ENCODE measurements at regions not wholly inside any gene's neighbourhood (a gene's known extent, or its start where the extent isn't known, plus 50 kb on each side); places are given as distances from the start of the nearest gene placed in this dataset.
A peak's percentile ranks its signal among the peaks of the same experiment; 100 is the strongest.

GRCh38 chr14:35969310-35969709 lies 143.2 kb downstream of the BRMS1L start:
- Histone ChIP-seq H3K9me3 (no peaks in the 10 kb centered on the region), H3K36me3 (no peaks in the 10 kb centered on the region), H3K4me3 (no peak overlapping the region), H3K27me3 (no peaks in the 10 kb centered on the region), H3K4me1 (no peaks in the 10 kb centered on the region), H3K27ac (no peak overlapping the region)
- 72 to 75% methylated on average over 3 of the region's 3 CpGs for WGBS, 2 donors
- no peak for DNase-seq (ENCODE audit: low spot score in 2 of 2)
- TF ChIP-seq CTCF (IDR thresholded peaks at IDR 0.05), result no peak

- Histone ChIP-seq H3K36me3 (no peaks in the 10 kb centered on the region), H3K4me3 (no peak overlapping the region), H3K9me3 (no peaks in the 10 kb centered on the region), H3K27ac (peak overlapping the region in 1 of 4 donors; percentile 43), H3K4me1 (no peaks in the 10 kb centered on the region), H3K27me3 (no peaks in the 10 kb centered on the region)
- no peak for TF ChIP-seq EP300 (IDR thresholded peaks at IDR 0.05)
- no peak for TF ChIP-seq POLR2A (IDR thresholded peaks at IDR 0.05)
- no peak for TF ChIP-seq CTCF (IDR thresholded peaks at IDR 0.05)
- DNase-seq (ENCODE audit: low spot score in 2 of 2), result no peak
- WGBS, 2 donors, result 20 to 31% methylated on average over 2 of the region's 2 CpGs
These were observed 139.3 kb downstream of the BRMS1L start for GRCh38 chr14:35965400-35965799.

GRCh38 chr14:35964697-35965286 lies 138.7 kb downstream of the BRMS1L start:
- H3K27me3 ChIP-seq, result no peaks in the 10 kb centered on the region
- H3K9me3 ChIP-seq, result no peaks in the 10 kb centered on the region
- TF ChIP-seq CTCF (IDR thresholded peaks at IDR 0.05) (no peak), POLR2A (IDR thresholded peaks at IDR 0.05) (no peak), EP300 (IDR thresholded peaks at IDR 0.05) (no peak)
- no peaks in the 10 kb centered on the region for H3K4me1 ChIP-seq
- no peak for DNase-seq (ENCODE audit: low spot score in 2 of 2)
- H3K4me3 ChIP-seq, result no peak overlapping the region
- 55 to 56% methylated on average over 7 of the region's 7 CpGs for WGBS, 2 donors
- H3K36me3 ChIP-seq, result no peaks in the 10 kb centered on the region
- peak overlapping the region in 1 of 4 donors; percentile 26 for H3K27ac ChIP-seq

- Histone ChIP-seq H3K4me1 (peaks cover 0 to 9% (median 0%) of the 10 kb centered on the region in 4 donors), H3K27me3 (no peaks in the 10 kb centered on the region), H3K27ac (no peak overlapping the region), H3K9me3 (no peaks in the 10 kb centered on the region), H3K4me3 (no peak overlapping the region), H3K36me3 (no peaks in the 10 kb centered on the region)
- no peak for DNase-seq (ENCODE audit: low spot score in 2 of 2)
- TF ChIP-seq EP300 (IDR thresholded peaks at IDR 0.05), result no peak
- no peak for TF ChIP-seq POLR2A (IDR thresholded peaks at IDR 0.05)
- TF ChIP-seq CTCF (IDR thresholded peaks at IDR 0.05), result no peak
These were observed 137.1 kb downstream of the BRMS1L start for GRCh38 chr14:35963209-35963608.

- peaks cover 0 to 9% (median 0%) of the 10 kb centered on the region in 4 donors for H3K4me1 ChIP-seq
- no peak overlapping the region for H3K27ac ChIP-seq
- H3K9me3 ChIP-seq, result no peaks in the 10 kb centered on the region
- H3K4me3 ChIP-seq, result no peak overlapping the region
- WGBS, 2 donors, result 83 to 91% methylated on average over 3 of the region's 3 CpGs
- no peaks in the 10 kb centered on the region for H3K27me3 ChIP-seq
- DNase-seq (ENCODE audit: low spot score in 2 of 2), result no peak
- TF ChIP-seq EP300 (IDR thresholded peaks at IDR 0.05) (no peak), POLR2A (IDR thresholded peaks at IDR 0.05) (no peak), CTCF (IDR thresholded peaks at IDR 0.05) (no peak)
- no peaks in the 10 kb centered on the region for H3K36me3 ChIP-seq
These were observed 135.6 kb downstream of the BRMS1L start for GRCh38 chr14:35961697-35962274.

Measured in tibial nerve (tissue), 4 donors.